ENCODE measurements at regions not wholly inside any gene's neighbourhood (a gene's known extent, or its start where the extent isn't known, plus 50 kb on each side); places are given as distances from the start of the nearest gene placed in this dataset.

GRCh38 chr12:105725054-105725453 is 394.6 kb downstream of the C12orf75 start:
- no peak overlapping the region for H3K9ac ChIP-seq (ENCODE audit: low read length)
- no peak overlapping the region for H3K4me3 ChIP-seq (ENCODE audit: low read length)
- H3K27me3 ChIP-seq (ENCODE audit: low read length): no peaks in the 10 kb centered on the region
- H4K20me1 ChIP-seq (ENCODE audit: insufficient read depth, low read depth, low read length): no peaks in the 10 kb centered on the region
- H3K79me2 ChIP-seq (ENCODE audit: low read length): no peaks in the 10 kb centered on the region
- H3K4me2 ChIP-seq (ENCODE audit: low read depth, low read length, poor library complexity, severe bottlenecking): no peak overlapping the region
- H3K4me1 ChIP-seq (ENCODE audit: low read length): no peaks in the 10 kb centered on the region
- no peak for DNase-seq
- no peaks in the 10 kb centered on the region for H3K36me3 ChIP-seq (ENCODE audit: insufficient read depth, low read length)
- no peaks in the 10 kb centered on the region for H3K9me2 ChIP-seq (replicated peaks; ENCODE audit: insufficient read depth, low read length)
- no peak overlapping the region for H2AFZ ChIP-seq (ENCODE audit: low read length)
- no peaks in the 10 kb centered on the region for H3K9me3 ChIP-seq (ENCODE audit: low read length)
- H3K27ac ChIP-seq (ENCODE audit: low read length): no peak overlapping the region

DNA sequence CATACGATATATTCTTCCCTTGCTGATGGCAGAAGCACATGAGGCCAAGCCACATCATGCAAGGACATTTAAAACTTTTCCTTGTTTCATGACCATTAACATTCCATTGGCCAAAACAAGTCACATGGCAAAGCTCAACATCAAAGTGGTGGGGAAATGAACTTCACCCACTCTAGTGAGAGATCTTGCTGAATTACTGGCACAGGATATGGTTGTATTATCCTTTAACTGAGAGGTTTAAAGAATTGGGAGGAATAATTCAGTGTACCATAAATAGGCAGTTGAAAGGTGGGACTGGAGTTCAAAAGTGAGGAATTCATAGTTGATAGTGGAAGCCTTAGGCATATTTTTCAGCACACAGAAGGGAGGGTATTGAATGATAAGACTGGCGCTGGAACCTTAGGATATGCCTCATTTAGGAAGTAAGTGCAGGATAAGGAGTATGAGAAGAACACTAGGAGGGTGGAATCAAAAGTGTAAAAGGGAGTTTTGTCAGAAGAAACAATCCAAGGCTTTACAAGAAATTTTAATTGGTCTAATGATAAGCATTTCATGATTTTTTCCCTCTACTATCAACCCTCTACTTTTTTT is 398.8 kb downstream of the C12orf75 start:
- no peaks in the 10 kb centered on the region for H4K20me1 ChIP-seq (ENCODE audit: insufficient read depth, low read depth, low read length)
- H3K4me2 ChIP-seq (ENCODE audit: low read depth, low read length, poor library complexity, severe bottlenecking): no peak overlapping the region
- H3K9ac ChIP-seq (ENCODE audit: low read length): no peak overlapping the region
- no peaks in the 10 kb centered on the region for H3K79me2 ChIP-seq (ENCODE audit: low read length)
- no peak overlapping the region for H3K27ac ChIP-seq (ENCODE audit: low read length)
- DNase-seq: no peak
- H3K9me2 ChIP-seq (replicated peaks; ENCODE audit: insufficient read depth, low read length): no peaks in the 10 kb centered on the region
- H3K9me3 ChIP-seq (ENCODE audit: low read length): no peaks in the 10 kb centered on the region
- no peaks in the 10 kb centered on the region for H3K27me3 ChIP-seq (ENCODE audit: low read length)
- no peak overlapping the region for H2AFZ ChIP-seq (ENCODE audit: low read length)
- H3K4me1 ChIP-seq (ENCODE audit: low read length): no peaks in the 10 kb centered on the region
- no peaks in the 10 kb centered on the region for H3K36me3 ChIP-seq (ENCODE audit: insufficient read depth, low read length)
- H3K4me3 ChIP-seq (ENCODE audit: low read length): no peak overlapping the region

- Histone ChIP-seq H3K27me3 (ENCODE audit: low read length) (no peaks in the 10 kb centered on the region), H3K36me3 (ENCODE audit: insufficient read depth, low read length) (no peaks in the 10 kb centered on the region), H3K9me2 (replicated peaks; ENCODE audit: insufficient read depth, low read length) (no peaks in the 10 kb centered on the region), H3K9me3 (ENCODE audit: low read length) (no peaks in the 10 kb centered on the region), H3K27ac (ENCODE audit: low read length) (no peak overlapping the region), H3K79me2 (ENCODE audit: low read length) (no peaks in the 10 kb centered on the region), H4K20me1 (ENCODE audit: insufficient read depth, low read depth, low read length) (no peaks in the 10 kb centered on the region), H3K4me3 (ENCODE audit: low read length) (no peak overlapping the region), H3K4me1 (ENCODE audit: low read length) (no peaks in the 10 kb centered on the region), H3K9ac (ENCODE audit: low read length) (no peak overlapping the region), H2AFZ (ENCODE audit: low read length) (no peak overlapping the region), H3K4me2 (ENCODE audit: low read depth, low read length, poor library complexity, severe bottlenecking) (no peak overlapping the region)
- no peak for DNase-seq
Observed at GRCh38 chr12:105729926-105730325, 399.4 kb downstream of the C12orf75 start.

DNA sequence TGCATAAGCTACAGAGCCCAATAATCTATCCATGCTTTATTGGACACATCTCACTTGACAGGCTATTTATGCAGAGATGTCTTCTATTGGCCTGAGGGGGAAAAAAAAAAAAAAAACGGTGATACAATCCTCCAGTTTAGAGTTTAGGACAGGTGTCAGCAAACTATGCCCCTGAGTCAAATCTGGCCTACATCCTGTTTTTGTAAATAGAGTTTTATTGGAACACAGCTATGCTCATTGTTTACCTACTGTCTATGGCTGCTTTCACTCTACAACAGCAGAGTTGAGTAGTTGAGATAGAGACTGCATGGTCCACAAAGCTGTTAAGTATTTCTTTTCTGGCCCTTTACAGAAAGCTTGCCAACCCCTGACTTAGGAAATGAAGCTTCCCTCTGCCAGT is 403.1 kb downstream of the C12orf75 start:
- no peak overlapping the region for H3K4me2 ChIP-seq (ENCODE audit: low read depth, low read length, poor library complexity, severe bottlenecking)
- no peaks in the 10 kb centered on the region for H3K9me2 ChIP-seq (replicated peaks; ENCODE audit: insufficient read depth, low read length)
- H2AFZ ChIP-seq (ENCODE audit: low read length): no peak overlapping the region
- H3K27ac ChIP-seq (ENCODE audit: low read length): no peak overlapping the region
- no peaks in the 10 kb centered on the region for H3K36me3 ChIP-seq (ENCODE audit: insufficient read depth, low read length)
- no peaks in the 10 kb centered on the region for H4K20me1 ChIP-seq (ENCODE audit: insufficient read depth, low read depth, low read length)
- no peak overlapping the region for H3K4me3 ChIP-seq (ENCODE audit: low read length)
- no peak overlapping the region for H3K9ac ChIP-seq (ENCODE audit: low read length)
- no peaks in the 10 kb centered on the region for H3K9me3 ChIP-seq (ENCODE audit: low read length)
- DNase-seq: no peak
- no peaks in the 10 kb centered on the region for H3K27me3 ChIP-seq (ENCODE audit: low read length)
- no peaks in the 10 kb centered on the region for H3K79me2 ChIP-seq (ENCODE audit: low read length)
- H3K4me1 ChIP-seq (ENCODE audit: low read length): no peaks in the 10 kb centered on the region

- Histone ChIP-seq H3K4me1 (ENCODE audit: low read length) (no peaks in the 10 kb centered on the region), H3K27me3 (ENCODE audit: low read length) (no peaks in the 10 kb centered on the region), H3K9ac (ENCODE audit: low read length) (no peak overlapping the region), H3K4me2 (ENCODE audit: low read depth, low read length, poor library complexity, severe bottlenecking) (no peak overlapping the region), H4K20me1 (ENCODE audit: insufficient read depth, low read depth, low read length) (no peaks in the 10 kb centered on the region), H2AFZ (ENCODE audit: low read length) (no peak overlapping the region), H3K9me3 (ENCODE audit: low read length) (no peaks in the 10 kb centered on the region), H3K9me2 (replicated peaks; ENCODE audit: insufficient read depth, low read length) (no peaks in the 10 kb centered on the region), H3K27ac (ENCODE audit: low read length) (no peak overlapping the region), H3K36me3 (ENCODE audit: insufficient read depth, low read length) (no peaks in the 10 kb centered on the region), H3K4me3 (ENCODE audit: low read length) (no peak overlapping the region), H3K79me2 (ENCODE audit: low read length) (no peaks in the 10 kb centered on the region)
- no peak for DNase-seq
Observed at GRCh38 chr12:105736498-105736897, 402.3 kb downstream of the NUAK1 start.

- H2AFZ ChIP-seq (ENCODE audit: low read length): no peak overlapping the region
- H3K9me3 ChIP-seq (ENCODE audit: low read length): no peaks in the 10 kb centered on the region
- H3K27me3 ChIP-seq (ENCODE audit: low read length): no peaks in the 10 kb centered on the region
- no peaks in the 10 kb centered on the region for H4K20me1 ChIP-seq (ENCODE audit: insufficient read depth, low read depth, low read length)
- H3K27ac ChIP-seq (ENCODE audit: low read length): no peak overlapping the region
- no peak for DNase-seq
- H3K36me3 ChIP-seq (ENCODE audit: insufficient read depth, low read length): no peaks in the 10 kb centered on the region
- H3K9ac ChIP-seq (ENCODE audit: low read length): no peak overlapping the region
- no peaks in the 10 kb centered on the region for H3K4me1 ChIP-seq (ENCODE audit: low read length)
- no peaks in the 10 kb centered on the region for H3K9me2 ChIP-seq (replicated peaks; ENCODE audit: insufficient read depth, low read length)
- H3K79me2 ChIP-seq (ENCODE audit: low read length): no peaks in the 10 kb centered on the region
- no peak overlapping the region for H3K4me3 ChIP-seq (ENCODE audit: low read length)
- H3K4me2 ChIP-seq (ENCODE audit: low read depth, low read length, poor library complexity, severe bottlenecking): no peak overlapping the region
Observed at GRCh38 chr12:105738051-105738450, 400.7 kb downstream of the NUAK1 start.

DNA sequence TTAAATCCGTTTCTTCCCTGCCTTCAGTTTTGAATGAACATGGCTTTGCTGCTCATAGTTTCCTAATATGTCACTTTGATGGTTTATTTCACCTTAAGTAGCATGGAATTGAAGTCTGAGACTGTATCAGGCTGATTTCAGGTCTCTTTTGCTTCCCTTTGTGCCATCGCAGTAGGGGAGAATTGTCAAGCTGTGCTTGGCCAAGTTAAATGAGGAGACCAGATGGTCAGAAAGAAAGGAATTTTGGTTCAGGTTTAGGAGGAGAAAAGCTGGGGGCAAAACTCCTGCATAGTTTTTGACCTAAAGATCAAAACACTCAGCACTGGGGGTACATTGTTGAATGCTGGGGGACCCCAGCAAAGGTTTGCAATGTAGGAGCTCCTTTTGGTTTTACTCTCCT is 398.4 kb downstream of the NUAK1 start:
- DNase-seq: no peak
- no peaks in the 10 kb centered on the region for H3K79me2 ChIP-seq (ENCODE audit: low read length)
- H3K36me3 ChIP-seq (ENCODE audit: insufficient read depth, low read length): no peaks in the 10 kb centered on the region
- no peak overlapping the region for H2AFZ ChIP-seq (ENCODE audit: low read length)
- no peak overlapping the region for H3K4me3 ChIP-seq (ENCODE audit: low read length)
- H3K9me3 ChIP-seq (ENCODE audit: low read length): no peaks in the 10 kb centered on the region
- H3K27ac ChIP-seq (ENCODE audit: low read length): no peak overlapping the region
- 0 out of 2 replicates have a peak, but pooled peaks cover 3% of the 10 kb centered on the region for H3K27me3 ChIP-seq (ENCODE audit: low read length)
- H3K4me2 ChIP-seq (ENCODE audit: low read depth, low read length, poor library complexity, severe bottlenecking): no peak overlapping the region
- H3K4me1 ChIP-seq (ENCODE audit: low read length): no peaks in the 10 kb centered on the region
- H3K9me2 ChIP-seq (replicated peaks; ENCODE audit: insufficient read depth, low read length): no peaks in the 10 kb centered on the region
- no peaks in the 10 kb centered on the region for H4K20me1 ChIP-seq (ENCODE audit: insufficient read depth, low read depth, low read length)
- no peak overlapping the region for H3K9ac ChIP-seq (ENCODE audit: low read length)

DNA sequence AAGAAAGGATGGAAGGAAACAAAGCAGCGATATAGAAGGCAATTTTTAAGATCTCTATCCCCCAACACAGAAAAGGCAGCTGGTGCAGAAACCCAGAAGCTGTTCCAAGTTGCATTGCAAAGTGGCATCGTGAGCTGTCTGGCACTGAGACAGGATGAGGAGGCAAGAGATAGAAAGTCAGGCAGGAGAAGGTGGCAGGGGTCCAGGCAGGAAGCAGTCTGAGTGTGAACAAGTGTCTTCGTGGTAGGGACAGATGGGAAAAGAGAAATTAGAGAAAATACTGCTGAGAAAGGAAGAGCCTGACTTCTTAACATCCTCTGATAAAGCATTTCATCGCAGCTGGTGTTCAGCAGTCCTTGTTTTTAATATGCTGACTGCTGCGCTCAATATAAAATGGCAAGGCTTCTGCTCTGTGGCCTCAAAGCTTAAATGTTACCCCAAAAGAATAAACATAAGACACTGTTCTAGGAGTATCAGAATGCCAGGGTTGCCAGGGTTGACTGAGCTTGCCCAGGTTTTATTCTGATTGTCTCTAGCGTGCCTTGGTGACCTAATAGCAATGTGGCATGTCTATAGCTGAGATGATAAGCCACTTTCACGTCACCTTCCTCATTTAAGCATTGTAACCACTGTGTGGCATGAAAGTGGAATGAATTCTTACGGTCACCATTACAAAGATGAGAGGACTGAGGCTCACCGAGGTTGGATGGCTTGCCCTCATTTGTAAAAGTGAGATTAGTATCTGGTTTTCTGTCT is 397.6 kb downstream of the NUAK1 start:
- H2AFZ ChIP-seq (ENCODE audit: low read length): no peak overlapping the region
- DNase-seq: no peak
- no peaks in the 10 kb centered on the region for H3K4me1 ChIP-seq (ENCODE audit: low read length)
- H3K4me3 ChIP-seq (ENCODE audit: low read length): no peak overlapping the region
- H4K20me1 ChIP-seq (ENCODE audit: insufficient read depth, low read depth, low read length): no peaks in the 10 kb centered on the region
- no peaks in the 10 kb centered on the region for H3K36me3 ChIP-seq (ENCODE audit: insufficient read depth, low read length)
- H3K4me2 ChIP-seq (ENCODE audit: low read depth, low read length, poor library complexity, severe bottlenecking): no peak overlapping the region
- no peak overlapping the region for H3K9ac ChIP-seq (ENCODE audit: low read length)
- 0 out of 2 replicates have a peak, but pooled peaks cover 3% of the 10 kb centered on the region for H3K27me3 ChIP-seq (ENCODE audit: low read length)
- no peaks in the 10 kb centered on the region for H3K9me3 ChIP-seq (ENCODE audit: low read length)
- no peak overlapping the region for H3K27ac ChIP-seq (ENCODE audit: low read length)
- H3K9me2 ChIP-seq (replicated peaks; ENCODE audit: insufficient read depth, low read length): no peaks in the 10 kb centered on the region
- H3K79me2 ChIP-seq (ENCODE audit: low read length): no peaks in the 10 kb centered on the region

All from Karpas-422 (cell line).